IPS DF 19.7 (cell line): ENCODE measurements at regions not wholly inside any gene's neighbourhood (a gene's known extent, or its start where the extent isn't known, plus 50 kb on each side); places are given as distances from the start of the nearest gene placed in this dataset.
"Not testable (repeated sequence)": the region's sequence is repeated elsewhere in the genome, so short reads cannot be mapped to it uniquely, and the experiment has no call there.

Experiments
- DNase-seq: peaks from one replicate; pipeline ENCODE4 v3.0.0-alpha.2; 2013; ENCODE audit warnings: low read depth, low spot score

GRCh38 chr4:62470421-62470983 is 1270.4 kb downstream of the ADGRL3 start:
- DNase-seq: no peak

- DNase-seq: no peak
These were observed 1269.9 kb downstream of the ADGRL3 start for GRCh38 chr4:62470020-62470419.

- DNase-seq: no peak
These were observed 1261.8 kb downstream of the ADGRL3 start for GRCh38 chr4:62461961-62462360.

- DNase-seq: no peak
These were observed 1260.2 kb downstream of the ADGRL3 start for GRCh38 chr4:62460329-62460728.

GRCh38 chr4:62457356-62457755 is 1257.2 kb downstream of the ADGRL3 start:
- DNase-seq: no peak

GRCh38 chr4:62455871-62456270 is 1255.7 kb downstream of the ADGRL3 start:
- no peak for DNase-seq

GRCh38 chr4:62454535-62454934 is 1254.4 kb downstream of the ADGRL3 start:
- DNase-seq: no peak

GRCh38 chr4:62450740-62451139 is 1250.6 kb downstream of the ADGRL3 start:
- no peak for DNase-seq

- no peak for DNase-seq
These were observed 1249.4 kb downstream of the ADGRL3 start for GRCh38 chr4:62449538-62449937.

- no peak for DNase-seq
These were observed 1248.8 kb downstream of the ADGRL3 start for GRCh38 chr4:62448911-62449310.

- no peak for DNase-seq
These were observed 1238.9 kb downstream of the ADGRL3 start for GRCh38 chr4:62439051-62439450.

GRCh38 chr4:62434921-62435320 is 1234.8 kb downstream of the ADGRL3 start:
- no peak for DNase-seq

- DNase-seq: not testable (repeated sequence)
These were observed 1231.5 kb downstream of the ADGRL3 start for GRCh38 chr4:62431513-62432231.

- DNase-seq: no peak
These were observed 1229.2 kb downstream of the ADGRL3 start for GRCh38 chr4:62429297-62429696.

- no peak for DNase-seq
These were observed 1215.1 kb downstream of the ADGRL3 start for GRCh38 chr4:62415256-62415655.

- no peak for DNase-seq
These were observed 1214.4 kb downstream of the ADGRL3 start for GRCh38 chr4:62414563-62414962.

GRCh38 chr4:62410371-62411003 is 1210.4 kb downstream of the ADGRL3 start:
- DNase-seq: no peak

- DNase-seq: no peak
These were observed 1208.3 kb downstream of the ADGRL3 start for GRCh38 chr4:62408454-62408853.

GRCh38 chr4:62407534-62407933 is 1207.4 kb downstream of the ADGRL3 start:
- no peak for DNase-seq

GRCh38 chr4:62402088-62402806 is 1202.1 kb downstream of the ADGRL3 start:
- DNase-seq: no peak

- DNase-seq: no peak
These were observed 1199.1 kb downstream of the ADGRL3 start for GRCh38 chr4:62399242-62399641.

GRCh38 chr4:62398318-62398717 is 1198.2 kb downstream of the ADGRL3 start:
- no peak for DNase-seq
